NCI-H2227 (cell line): ENCODE measurements at regions not wholly inside any gene's neighbourhood (a gene's known extent, or its start where the extent isn't known, plus 50 kb on each side); places are given as distances from the start of the nearest gene placed in this dataset.

Experiments used
- DNase-seq: peaks from one replicate; lab custom pipeline; 2025; ENCODE audit not compliant: unreplicated experiment; lab: John Stamatoyannopoulos, UW

DNA sequence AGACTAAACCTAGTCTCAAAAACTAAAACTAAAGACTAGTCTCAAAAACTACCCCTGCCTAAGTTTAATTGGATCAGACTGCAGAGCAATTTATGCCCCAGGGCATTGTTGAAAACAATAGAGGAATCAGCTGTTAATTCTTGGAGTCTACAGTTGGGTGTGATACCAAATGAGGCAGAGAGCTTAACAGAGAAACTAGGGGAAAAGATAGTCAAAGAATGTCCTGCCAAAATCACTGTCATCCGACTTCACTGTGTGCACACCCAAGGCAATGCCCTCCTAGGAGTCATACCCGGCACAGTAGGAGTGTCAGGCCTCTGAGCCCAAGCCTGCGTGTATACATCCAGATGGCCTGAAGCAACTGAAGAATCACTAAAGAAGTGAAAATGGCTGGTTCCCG is 90.5 kb upstream of the TOMM7 start:
- no peak for DNase-seq

DNA sequence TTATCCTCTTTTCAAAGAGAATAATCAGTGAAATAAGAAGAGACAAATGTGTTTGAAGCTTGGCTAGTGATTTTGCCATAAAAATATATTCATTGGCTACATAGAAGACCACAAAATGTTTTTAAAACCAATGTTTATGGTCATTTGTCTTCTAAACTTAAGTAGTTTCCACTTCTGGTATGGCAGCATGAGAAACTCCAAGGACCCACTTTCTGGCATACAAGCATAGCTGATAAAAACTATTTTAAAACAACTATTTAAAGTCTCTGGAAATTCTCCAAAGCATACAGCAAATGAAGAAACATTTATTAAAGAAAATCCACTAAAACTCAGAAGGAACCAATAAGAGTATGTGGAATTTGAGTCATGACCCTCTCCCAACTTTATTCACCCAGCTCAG is 89.2 kb upstream of the TOMM7 start:
- DNase-seq: no peak

DNA sequence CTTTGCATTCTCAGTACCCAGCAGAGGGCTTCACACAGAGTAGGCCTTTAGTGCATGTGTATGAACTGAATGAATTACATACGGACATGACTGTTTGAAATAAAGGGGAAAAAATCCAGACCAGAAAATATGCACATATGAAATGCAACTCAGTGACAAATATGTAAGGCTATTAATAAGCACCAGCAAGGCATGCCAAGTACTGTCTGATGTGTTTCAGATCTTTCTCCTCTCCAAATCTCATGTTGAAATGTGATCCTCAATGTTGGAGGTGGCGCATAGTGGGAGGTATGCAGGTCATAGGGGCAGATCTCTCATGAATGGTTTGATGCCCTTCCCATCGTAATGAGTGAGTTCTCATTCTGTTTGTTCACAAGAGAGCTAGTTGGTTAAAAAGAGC is 87.3 kb upstream of the TOMM7 start:
- no peak for DNase-seq

DNA sequence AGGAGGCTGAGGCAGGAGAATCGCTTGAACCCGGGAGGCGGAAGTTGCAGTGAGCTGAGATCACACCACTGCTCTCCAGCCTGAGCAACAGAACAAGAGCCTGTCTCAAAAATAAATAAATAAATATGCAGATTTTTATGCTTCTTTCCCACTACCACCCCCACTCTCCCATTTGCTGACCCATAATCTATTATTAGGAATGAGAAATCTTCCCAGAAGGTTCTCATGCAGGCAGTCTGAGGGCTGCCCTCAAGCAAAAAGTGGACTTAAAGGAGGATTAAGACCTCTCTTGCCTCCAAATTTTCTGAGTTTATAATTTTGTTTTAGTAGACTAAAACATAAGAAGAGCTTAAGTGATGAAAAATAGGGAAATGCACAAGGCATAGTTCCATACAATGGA is 85.2 kb upstream of the TOMM7 start:
- DNase-seq: no peak

DNA sequence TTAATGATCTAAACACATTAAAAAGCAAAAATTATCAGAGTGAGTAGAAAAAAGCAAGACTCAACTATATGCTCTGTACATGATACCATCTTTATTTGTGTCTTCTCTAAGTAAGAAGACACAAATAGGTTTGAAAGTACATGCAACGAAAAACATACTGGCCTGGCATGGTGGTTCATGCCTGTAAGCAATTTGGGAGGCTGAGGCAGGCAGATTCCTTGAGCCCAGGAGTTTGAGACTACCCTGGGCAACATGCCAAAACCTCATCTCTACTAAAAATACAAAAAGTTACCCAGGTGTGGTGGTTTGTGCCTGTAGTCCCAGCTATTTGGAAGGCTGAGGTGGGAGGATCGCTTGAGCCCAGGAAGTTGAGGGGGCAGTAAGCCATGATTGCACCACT is 78.1 kb upstream of the TOMM7 start:
- no peak for DNase-seq

DNA sequence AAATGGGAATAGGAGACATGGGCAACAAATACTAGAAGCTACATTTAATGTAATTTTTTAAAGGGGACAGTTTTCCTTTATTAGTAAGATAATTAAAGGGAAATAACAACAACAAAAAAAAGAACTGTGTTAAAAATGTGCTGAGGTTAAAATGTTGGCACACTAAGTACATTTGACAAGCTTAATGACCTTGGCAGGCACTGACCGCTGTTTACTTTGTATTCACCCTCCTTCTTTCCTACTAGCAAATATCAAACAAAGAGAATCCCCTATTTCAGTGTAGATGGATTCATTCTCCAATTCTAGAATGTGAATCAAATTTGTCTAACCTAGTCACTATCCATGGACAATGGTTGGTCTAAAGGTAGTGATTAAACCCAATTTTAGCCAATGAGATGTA is 77.5 kb upstream of the TOMM7 start:
- no peak for DNase-seq

DNA sequence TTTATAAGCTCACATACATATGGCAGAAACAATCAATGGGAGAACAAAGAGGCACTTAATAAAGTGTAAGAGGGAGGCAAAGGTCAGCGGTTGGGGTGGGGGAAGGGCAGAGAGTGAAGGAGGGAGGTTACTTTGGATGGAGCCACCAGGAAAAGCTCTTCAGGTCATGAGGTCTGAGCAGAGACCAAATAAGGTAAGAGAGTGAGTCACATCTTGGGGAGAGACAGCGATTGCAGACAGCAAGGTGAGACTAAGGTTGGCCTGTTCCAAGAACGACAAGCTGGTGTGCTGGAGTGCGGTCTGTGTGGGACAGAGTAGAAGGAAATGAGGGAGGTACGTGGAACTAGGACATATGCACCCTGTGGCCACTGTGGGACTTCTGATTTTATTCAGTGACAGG is 74.3 kb upstream of the TOMM7 start:
- DNase-seq: no peak

DNA sequence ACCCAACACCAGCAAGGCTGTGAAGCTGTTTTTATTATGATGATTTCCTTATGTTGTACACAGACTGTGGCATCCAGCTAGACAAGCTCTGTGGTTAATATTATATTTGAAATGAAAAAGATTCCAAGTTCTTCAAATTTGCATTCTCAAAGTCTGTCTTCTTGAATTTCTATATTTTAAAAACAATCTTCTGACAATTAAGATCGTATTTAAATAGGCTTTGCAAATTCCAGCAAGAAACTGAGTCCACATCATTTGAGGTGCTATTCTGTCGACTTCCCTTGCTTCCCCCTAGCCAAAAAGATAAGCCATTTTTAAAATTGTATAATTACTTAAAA is 73.1 kb upstream of the TOMM7 start:
- no peak for DNase-seq

DNA sequence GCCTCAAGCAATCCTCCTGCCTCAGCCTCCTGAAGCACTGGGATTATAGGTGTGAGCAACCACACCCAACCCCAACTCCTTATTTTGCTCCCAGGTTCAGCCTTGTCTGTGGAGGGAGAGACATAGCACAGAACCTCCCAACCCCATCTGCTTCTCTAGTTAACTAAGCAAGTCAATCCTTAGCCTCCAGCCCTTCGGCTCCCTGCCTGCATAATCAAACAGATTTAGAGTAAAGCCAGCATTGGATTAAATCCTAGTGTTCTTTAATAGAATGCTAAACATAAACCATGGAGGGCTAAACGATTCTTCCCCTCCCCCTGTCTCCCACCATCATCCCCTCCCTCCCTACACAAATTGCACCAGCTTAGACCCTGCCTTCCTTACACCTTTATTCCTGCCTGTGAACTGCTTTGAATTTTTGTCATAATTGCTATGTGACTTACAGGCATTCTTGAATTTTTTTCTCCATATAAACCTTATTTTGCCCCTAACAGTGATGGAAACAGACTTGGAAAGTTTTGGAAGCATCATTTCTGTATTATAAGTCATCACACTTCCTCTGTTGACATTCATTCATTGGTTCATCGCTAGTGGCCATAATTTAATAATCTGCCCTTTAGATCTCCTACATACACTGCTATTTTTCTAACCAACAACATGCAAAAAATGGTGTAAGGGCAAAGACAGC is 72.6 kb upstream of the TOMM7 start:
- no peak for DNase-seq

DNA sequence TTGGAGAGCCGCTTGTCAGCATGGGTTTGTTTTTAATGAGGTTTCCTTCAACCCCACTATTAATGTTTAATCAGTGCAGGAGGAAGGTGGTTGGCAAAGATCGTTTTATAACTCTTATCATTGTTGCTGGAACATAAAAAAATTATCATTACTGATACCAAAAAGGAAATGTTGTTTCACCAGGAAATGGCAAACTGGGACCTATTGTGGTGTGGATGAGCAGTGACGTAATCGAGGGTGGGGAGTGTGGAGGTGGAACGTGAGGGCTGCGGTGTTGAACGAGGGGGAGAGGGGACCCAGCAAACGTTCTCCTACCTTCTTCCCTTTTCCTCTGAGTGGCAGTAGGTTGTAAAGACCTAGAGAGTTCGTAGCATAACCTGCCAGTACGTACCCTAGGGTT is 71.9 kb upstream of the TOMM7 start:
- DNase-seq: no peak

DNA sequence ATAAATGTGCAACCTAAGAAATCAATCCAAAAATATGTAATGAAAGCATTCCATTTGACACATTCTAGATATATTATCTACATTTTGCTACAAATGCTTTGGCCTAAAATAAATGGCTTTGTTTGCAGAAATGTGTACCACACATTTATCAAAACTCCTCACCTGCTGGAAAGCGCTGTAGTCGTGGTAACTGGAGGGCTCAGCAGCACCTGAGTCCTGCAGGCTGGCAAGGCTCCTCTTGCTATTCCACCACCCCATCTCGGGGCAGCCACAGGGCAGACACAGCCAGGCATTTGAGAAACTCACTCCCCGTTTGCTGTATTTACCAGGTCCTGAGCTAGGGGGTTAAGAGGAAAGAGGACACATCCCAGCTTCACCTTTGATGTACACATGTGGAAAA is 68.1 kb upstream of the TOMM7 start:
- DNase-seq: no peak

DNA sequence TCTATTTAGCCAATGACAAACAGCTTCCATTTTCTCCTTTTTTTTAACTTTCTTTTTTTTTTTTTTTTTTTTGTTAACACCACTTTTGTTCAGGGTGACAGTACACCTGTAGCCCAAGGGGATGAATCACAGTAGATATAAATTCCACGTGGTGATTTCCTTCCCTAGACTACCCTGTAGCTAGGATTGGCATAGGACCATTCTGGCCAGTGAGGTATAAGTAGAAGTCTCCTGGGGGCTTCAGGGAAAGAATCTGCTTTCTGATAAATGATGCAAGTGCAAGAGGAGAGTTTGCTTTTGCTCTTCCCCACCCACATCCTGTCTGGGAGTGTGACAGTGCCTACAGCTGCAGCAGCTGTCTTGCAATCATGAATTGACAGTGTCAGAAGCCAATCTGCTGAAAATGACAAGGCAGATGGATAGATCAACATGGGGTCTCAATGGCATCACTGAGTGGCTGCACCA is 63.2 kb upstream of the TOMM7 start:
- DNase-seq: peak; percentile 36

DNA sequence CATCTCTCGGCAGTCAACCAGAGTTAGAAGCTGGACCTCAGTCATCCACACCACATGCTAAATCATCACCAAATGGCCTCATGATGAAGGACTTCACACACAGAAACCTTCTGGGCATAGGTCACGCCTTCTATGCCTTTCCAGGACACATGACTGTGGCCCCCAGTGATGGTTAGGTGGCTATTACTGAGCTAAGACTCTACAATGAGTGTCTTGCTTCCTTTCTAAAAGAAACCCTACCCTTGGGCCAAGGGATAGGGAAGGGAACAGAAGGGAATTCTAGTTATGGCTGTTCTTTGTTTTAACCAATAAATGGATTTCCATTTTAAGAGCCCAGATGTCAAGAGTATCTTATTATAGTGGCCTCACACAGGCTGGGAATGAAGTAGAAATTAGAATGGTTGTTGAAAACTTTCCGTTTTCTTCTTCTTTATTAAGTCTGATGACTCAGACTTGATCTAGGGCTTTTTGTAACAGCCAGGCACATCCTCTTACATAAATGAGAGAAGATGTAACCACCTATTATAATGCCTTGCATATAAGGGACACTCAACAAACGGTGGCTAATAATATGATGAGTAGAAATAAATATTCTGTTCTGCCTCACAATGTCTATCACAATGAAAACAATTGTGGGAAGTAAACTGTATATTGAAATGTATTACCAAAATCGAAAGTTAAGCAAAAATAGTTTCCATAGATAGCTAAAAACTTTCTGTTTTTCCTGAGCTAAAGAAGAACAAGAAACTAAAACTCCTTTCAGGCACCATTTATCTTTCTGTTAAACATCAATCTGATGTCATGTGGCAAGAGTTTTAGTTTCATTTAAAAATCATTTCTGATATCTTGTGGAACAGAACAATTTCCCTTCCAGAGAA is 62.5 kb upstream of the TOMM7 start:
- DNase-seq: no peak

DNA sequence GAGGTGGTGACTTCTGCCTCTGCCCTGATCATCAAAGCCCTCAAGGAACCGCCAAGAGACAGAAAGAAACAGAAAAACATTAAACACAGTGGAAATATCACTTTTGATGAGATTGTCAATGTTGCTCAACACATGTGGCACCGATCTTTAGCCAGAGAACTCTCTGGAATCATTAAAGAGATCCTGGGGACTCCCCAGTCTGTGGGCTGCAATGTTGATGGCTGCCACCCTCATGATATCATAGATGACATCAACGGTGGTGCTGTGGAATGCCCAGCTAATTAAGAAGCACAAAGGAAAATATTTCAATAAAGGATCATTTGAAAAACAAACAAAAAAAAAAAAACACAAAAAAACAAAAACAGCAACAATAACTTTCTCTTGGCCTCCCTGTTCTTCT is 59.5 kb upstream of the TOMM7 start:
- no peak for DNase-seq

DNA sequence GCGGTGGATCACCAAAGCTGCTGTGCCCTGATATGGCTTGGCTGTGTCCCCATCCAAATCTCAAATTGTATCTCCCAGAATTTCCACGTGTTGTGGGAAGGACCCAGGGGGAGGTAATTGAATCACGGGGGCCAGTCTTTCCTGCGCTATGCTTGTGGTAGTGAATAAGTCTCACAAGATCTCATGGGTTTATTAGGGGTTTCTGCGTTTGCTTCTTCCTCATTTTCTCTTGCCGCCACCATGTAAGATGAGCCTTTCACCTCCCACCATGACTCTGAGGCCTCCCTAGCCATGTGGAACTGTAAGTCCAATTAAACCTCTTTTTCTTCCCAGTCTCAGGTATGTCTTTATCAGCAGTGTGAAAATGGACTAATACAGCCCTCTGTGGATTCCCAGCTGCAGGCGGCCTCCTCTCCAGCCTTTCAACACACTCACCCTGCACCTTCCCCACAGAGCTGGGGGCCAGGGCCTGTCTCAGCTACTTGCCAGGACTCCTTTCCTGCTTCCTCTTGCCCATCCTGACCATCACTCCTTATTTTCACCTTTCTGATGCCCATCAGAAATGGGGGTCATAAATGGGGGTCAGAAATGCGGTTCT is 57.2 kb upstream of the TOMM7 start:
- DNase-seq: no peak

DNA sequence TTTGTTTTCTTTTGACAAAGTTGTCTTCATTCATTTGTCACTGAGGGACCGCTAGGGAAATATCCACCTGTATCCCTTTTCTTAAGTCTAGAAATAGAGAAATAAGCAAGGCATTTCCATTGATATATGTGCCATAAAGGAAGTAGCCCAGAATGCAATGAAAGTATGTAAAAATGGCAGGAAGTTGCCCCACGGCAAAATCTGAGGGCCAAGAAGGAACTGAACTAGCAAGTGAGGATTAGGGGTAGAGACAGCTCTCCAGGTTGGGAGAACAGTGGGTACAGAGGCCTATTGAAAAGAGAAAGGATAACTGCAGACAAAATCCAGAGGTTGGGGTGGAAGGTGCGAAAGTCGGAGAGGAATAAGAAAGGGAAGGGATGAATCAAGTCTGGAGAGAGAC is 56.6 kb upstream of the TOMM7 start:
- no peak for DNase-seq

DNA sequence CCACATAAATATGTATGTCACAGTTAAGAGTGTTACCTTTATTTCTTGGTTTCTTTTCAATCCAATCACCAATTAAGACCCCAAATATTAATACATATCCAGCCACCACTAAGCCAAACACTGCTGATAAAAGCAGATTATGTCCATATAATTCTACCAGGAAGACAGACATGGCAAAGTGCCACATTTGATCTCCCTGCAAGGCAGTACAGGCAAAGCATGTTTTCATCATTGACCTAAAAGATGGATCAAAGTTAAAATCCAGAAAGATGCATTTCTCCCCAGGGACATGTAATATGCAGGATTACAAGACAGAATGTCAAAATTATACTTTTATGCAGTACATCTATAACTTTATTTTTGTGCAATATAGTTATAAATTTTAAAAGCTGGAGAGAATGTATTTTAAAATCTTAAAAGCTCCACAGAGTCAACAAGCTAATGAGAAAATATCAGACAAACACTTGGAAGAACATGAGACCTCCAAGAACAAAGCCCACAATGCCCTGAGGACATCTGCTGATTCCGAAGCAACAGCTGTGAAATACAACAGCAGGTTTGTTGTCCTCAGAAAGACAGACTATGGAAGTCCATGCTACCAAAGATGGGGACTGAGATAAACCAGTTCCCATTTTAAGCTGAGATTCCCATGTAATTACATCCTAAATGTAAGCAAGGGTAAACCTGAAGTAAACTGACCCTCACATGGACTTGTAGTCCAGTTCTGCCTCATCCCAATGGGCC is 54.5 kb upstream of the TOMM7 start:
- DNase-seq: no peak

DNA sequence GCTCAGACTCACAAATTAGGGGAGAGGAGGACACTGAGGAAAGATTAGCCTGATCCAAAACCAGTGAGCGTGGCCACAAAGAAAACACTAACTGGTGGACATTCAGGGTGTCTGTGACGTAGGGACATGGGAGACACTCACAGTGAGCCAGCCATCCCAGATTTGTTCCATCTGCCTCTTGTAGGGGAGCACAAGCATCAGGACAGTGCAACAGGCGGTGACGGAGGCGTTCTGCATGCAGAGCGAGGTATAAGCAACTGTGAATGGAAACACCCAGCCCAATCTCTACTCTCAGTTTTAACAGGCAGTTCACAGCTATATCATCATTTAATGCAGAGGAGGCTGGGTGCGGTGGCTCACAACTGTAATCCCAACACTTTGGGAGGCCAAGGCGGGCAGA is 52.8 kb upstream of the TOMM7 start:
- no peak for DNase-seq

DNA sequence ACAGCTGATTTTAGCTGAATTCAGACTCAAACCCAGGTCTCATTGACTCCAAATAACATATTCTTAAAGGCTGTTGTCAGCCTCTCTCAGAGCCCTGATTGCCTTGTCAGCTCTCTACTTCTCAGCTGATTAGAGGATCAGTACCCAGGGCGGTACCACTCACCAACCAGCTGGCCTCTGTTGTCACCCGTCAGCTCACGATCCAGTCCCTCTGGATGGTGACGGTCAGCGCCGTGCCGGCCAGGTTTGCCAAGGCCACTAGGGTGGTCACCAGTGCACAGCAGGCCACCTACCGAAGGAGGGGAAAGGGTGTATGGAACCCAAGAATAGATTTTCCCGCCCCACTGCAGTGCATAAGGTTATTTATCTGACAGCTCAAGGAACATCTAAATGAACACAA is 52.3 kb upstream of the TOMM7 start:
- DNase-seq: no peak
